NCI-H2171 treated with DMSO at 0.1 percent for 48 hours (cell line): ENCODE measurements at regions not wholly inside any gene's neighbourhood (a gene's known extent, or its start where the extent isn't known, plus 50 kb on each side); places are given as distances from the start of the nearest gene placed in this dataset.
A peak's percentile ranks its signal among the peaks of the same experiment; 100 is the strongest.
"Not testable (repeated sequence)": the region's sequence is repeated elsewhere in the genome, so short reads cannot be mapped to it uniquely, and the experiment has no call there.

Experiments
- DNase-seq: peaks from one replicate; lab custom pipeline; 2025; lab: John Stamatoyannopoulos, UW

DNA sequence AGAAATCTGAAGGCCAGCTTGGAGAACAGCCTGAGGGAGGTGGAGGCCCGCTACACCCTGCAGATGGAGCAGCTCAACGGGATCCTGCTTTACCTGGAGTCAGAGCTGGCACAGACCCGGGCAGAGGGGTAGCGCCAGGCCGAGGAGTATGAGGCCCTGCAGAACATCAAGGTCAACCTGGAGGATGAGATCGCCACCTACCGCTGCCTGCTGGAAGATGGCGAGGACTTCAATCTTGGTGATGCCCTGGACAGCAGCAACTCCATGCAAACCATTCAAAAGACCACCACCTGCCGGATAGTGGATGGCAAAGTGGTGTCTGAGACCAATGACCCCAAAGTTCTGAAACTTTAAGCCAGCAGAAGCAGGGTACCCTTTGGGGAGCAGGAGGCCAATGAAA is 318.4 kb downstream of the ZFHX3 start:
- DNase-seq = not testable (repeated sequence)

DNA sequence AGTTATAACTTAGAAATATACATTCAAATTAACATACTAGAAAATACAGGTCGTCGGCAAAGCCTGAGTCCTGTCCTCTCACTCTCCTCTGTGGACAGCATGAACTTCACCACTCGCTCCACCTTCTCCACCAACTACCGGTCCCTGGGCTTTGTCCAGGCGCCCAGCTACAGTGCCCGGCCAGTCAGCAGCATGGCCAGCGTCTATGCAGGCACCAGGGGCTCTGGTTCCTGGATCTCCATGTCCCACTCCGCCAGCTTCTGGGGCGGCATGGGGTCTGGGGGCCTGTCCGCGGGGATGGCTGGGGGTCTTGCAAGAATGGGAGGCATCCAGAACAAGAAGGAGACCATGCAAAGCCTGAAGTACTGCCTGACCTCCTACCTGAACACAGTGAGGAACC is 319.4 kb downstream of the ZFHX3 start:
- DNase-seq = no peak

DNA sequence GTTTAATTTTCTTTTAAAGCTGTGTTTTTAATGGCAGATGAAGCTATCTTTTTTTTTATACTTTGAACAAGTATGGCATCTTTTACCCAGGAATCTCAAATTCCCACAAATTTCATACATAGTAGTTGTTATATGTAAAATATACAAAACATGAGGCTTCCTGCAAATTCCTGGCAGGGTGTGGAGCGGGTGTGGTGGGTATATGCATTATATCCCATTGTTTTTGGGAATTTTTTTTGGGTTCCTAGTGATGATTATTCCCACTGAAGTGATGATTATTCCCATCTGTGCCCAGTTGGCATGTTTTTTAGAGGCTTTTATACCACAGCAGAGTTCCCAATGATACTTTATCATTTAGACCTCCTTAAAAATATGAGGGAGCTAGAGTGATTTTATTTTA is 320.4 kb downstream of the ZFHX3 start:
- DNase-seq = no peak

DNA sequence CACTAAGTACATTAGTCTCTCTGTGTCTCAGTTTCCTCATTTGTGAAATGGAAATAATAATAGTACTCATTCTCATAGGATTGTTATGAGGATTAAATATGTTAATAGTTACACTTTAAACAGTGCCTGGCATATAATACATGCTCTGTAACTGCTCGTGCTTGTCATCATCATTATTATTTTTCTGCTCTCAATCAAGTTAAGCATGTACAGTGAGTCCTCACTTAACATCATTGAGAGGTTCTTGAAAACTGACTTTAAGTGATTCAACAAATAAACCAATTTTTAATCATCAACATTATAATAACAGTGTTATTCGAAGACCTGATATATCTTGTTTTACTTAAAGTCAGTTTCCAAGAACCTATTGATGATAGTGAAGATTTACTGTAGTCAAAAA is 322.3 kb downstream of the ZFHX3 start:
- no peak for DNase-seq

DNA sequence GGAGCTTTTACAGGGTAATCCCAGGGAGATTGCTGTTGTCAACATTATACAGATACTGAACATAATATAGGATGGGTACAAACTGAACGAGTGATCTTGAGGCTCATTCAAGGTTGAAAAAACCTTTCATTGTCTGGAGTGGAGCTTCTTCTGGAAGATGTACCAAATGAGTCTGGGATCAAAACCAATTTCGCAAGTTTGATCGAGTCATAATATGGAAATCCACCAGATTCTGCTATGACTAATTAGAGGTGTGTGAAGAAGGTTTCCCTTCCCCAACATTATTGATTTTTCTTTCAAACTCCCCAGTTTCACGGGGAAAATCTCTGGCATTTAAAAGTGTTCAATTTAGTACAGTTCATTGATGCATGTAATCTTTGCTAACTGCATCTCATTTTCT is 324.1 kb downstream of the ZFHX3 start:
- no peak for DNase-seq

DNA sequence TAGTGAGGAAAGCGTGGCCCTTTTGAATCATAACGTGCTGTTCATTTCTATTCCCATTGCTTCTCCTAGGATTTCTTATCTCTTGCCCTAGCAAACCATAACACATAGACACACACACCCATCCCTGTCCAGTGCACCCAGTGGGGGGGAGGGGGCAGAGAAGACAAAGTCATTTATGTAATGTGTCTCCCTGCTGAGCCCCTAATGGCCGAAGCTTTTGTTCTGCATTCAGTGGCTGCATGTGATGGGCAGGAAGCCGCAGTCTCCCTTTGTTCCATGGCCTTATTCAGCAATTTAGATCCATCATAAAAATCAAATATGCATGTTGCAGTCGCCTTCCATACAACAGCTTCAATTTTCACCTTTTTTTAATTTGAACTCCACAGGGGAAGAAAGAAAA is 325.4 kb downstream of the ZFHX3 start:
- no peak for DNase-seq

DNA sequence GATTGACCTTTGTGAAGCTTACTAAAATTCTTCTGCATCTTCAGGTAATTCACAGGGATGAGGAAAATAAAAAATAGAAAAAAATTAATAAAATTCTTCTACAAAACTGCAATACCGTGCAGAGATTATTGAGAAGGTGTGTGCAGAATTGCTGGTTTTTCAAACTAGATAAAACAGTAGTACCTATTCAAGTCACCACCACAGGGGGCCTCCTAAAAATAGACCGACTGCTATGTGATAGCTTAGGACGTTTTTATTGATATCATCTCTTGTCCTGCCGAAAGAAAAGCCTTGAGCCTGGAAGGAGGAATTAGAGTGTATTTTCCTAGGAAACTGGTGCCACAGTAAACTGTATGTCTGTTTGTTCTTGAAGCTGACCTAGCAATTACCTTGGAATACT is 325.9 kb downstream of the ZFHX3 start:
- no peak for DNase-seq

DNA sequence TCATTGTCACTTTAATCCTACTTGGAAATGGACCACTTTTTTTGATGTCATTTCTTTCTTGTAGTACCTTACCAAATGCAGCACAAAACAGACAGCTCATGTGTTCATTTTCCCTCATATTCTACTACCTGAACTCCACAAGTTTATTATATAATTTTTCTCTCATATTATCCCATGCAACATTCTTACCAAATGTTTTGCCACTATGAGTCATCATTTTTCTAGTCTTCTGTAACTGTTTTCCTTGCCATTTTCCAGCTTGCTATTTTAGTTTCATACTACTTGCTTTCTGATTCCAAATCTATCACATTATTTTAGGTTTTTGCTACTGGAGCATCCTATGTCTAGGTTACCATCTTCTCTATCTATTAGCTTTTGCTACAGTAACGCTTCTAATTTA is 332.7 kb downstream of the ZFHX3 start:
- DNase-seq = no peak

DNA sequence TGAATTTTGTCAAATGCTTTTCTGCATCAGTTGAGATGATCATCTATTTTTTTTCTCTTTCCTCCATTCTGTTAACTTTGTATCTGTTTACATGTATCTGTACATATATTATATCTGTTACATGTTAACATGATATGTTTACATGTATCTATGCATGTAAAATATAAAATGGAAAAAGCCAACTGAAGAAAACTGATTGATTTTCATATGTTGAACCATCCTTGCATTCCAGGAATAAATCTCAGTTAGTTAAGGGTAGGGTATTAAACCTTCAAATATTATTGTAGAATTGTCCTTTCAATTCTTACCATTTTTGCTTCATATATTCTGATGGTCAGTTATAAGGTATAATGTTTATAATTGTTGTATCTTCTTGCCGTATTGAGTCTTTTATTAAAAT is 336.1 kb downstream of the ZFHX3 start:
- DNase-seq = no peak

DNA sequence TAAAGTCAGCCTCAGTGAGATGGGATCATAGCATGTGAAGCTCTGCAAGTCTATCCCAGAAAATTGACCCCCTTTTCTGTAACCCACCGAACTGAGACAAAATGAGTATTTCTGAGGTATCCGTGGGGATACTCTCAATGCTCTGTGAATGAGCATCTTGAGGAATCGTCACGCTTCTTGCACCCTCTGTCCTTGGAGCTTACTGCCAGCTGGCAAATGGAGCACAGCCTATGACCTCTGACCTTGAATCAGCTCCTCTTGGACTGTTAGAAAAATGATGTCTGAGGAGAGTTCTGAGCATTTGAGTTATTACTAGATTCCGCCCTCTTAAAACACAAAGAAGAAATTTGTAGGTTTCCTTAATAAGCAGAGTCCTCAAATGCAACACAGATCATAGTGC is 342.1 kb downstream of the ZFHX3 start:
- no peak for DNase-seq

DNA sequence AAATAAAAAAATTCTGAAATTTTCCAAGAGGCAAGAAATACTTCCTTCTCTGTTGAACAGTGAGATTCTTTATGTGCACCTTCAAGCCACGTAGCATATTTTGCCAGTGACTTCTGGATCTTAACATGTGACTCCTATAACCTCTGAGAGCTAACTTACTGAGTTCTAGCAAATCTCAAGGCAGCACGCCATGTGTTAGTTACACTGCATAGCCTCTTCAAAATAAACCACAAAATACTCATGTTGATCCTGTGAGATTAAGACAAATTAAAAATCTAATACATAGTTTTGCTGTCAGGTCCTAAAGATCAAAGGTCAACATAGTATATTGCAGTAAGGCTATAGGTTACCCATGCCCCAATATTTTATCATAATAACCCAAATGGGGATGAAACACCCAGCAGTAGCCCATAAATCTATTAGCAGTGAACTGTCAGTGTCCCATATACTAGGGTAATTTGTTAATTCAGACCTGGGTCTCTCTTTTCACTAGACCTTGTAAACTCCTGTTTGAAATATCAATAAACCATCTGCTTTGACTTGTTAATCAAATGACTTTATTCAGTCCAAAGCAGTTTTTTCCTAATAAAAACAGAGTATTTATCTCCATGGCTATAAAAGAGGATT is 343.1 kb downstream of the ZFHX3 start:
- no peak for DNase-seq

DNA sequence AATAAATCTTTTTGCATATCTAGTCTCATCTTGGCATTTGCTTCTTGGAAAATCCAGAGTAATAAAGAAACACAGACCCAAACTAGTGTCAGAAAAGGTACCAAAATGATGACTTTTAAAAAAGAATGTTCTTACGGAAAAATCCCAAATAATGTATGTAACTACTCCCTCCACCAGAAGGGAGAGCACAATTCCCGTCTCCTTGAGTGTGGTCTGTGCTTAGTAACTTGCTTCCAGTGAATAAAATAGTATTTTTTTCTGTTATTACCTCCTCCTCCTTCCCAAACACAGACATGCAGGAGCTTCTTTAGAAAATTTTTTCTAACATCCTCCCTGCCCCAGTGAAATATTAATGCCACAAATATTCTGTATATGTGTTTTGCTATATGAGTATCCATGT is 358.1 kb downstream of the ZFHX3 start:
- DNase-seq = no peak

DNA sequence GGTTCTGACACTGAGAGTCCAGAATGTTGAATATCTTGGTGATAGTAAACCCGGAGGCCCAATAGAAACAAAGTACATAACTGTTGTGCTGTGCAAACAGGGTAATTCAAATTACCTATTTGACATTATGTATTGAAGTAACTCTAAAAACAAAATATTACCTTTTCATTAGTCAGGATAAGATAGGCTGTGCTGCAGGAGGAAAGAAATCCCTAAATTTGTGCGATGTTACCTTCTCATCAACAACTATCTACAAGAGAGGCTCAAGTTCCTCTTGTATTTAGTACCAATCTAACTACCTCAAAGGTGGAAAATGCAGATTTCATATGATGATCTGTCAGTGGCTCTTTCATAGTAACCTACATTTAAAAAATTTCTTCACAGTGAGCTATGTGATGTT is 367.2 kb downstream of the ZFHX3 start:
- DNase-seq = no peak

DNA sequence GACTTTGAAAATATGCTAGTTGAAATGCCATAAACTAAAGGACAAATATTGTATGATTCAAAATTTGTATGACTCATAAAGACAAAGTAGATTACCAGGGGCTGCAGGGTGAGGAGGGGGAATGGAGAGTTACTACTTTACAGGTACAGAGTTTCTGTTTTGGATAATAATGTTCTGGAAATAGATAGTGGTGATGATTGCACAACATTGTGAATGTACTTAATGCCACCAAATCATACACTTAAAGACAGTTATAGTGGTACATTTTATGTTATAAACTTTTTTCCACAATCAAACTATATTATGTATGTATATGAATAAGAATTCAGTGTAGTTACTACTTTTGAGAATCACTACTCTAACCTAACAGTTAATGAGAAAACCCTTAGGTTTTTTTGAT is 368.1 kb downstream of the ZFHX3 start:
- DNase-seq = no peak

DNA sequence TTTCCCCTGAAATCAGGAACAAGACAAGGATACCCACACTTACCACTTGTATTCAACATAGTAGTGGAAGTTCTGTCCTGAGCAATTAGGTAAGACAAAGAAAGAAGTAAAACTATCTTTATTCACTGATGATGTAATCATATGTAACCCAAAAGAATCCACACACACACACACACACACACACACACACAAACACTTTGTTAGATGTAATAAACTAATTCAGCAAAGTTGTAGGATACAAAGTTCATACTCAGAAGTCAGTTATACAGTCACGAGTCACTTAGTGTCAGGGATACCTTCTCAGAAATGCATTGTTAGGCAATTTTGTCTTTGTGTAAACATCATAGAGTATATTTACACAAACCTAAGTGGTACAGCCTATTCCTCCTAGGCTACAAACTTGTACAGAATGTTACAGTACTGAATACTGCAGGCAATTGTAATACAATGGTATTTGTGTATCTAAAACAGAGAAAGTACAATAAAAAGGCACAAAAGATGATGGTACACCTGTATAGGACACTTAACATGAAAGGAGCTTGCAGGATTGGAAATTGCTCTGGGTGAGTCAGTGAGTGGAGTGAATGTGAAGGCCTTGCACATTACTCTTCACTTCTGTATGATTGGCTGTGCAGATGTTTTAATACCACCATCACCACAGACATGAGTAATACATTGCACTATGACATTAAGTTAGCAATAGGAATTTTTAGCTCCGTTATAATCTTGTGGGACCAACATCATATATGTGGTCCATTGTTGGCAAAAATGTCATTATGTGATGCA is 370.1 kb downstream of the ZFHX3 start:
- DNase-seq = no peak

DNA sequence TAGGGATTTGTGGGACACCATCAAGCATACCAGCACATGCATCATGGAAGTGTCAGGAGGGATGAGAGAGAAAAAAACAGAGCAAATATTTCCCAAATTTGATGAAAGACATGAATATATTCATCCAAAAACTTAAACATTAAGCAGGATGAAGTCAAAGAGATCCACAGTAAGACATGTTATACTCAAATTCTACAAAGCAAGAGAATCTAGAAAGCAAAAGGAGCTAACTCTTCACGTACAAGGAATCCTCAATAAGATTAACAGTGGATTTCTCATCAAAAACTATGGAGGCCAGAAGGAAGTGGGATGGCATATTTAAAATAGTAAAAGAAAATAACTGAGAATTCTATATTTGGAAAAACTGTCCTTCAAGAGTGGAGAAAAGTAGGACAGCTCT is 374.8 kb downstream of the ZFHX3 start:
- peak; percentile 14 for DNase-seq

DNA sequence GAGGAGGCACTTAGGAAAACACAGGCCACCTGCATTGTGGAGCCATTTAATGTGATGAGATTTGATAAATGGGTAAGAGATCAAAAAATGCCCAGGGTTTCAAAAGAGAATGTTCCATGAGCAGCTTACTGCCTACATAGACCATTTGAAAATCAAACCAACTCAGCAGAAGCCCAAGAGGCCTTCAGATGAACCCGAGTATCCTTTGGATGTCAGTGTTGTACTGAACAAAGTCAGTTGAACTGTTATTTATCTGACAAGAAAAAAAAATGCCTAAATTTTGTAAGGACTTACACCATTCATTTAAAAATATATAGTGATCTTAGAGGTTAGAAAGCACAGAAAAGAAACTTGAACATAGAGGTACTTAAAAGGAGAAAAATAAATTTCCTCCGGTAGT is 381.7 kb downstream of the ZFHX3 start:
- DNase-seq = no peak

DNA sequence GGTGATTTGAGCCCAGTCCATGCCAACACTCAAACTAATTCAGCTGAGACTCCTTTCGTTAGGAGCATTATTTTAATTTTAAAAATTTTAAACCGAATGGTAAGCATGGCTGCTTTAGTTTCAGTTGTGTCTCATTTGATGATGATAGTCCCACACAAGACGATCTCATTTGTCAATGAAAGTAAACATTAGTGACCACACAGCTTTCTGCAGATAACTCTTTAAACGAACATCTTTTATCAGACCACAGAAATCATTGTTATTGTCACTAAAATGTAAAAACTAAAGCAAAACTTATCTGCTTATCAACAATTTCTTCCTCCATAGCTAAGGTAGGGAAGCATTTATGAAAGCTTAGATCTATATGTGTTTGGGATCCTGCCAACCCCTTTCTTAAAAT is 382.2 kb downstream of the ZFHX3 start:
- no peak for DNase-seq

DNA sequence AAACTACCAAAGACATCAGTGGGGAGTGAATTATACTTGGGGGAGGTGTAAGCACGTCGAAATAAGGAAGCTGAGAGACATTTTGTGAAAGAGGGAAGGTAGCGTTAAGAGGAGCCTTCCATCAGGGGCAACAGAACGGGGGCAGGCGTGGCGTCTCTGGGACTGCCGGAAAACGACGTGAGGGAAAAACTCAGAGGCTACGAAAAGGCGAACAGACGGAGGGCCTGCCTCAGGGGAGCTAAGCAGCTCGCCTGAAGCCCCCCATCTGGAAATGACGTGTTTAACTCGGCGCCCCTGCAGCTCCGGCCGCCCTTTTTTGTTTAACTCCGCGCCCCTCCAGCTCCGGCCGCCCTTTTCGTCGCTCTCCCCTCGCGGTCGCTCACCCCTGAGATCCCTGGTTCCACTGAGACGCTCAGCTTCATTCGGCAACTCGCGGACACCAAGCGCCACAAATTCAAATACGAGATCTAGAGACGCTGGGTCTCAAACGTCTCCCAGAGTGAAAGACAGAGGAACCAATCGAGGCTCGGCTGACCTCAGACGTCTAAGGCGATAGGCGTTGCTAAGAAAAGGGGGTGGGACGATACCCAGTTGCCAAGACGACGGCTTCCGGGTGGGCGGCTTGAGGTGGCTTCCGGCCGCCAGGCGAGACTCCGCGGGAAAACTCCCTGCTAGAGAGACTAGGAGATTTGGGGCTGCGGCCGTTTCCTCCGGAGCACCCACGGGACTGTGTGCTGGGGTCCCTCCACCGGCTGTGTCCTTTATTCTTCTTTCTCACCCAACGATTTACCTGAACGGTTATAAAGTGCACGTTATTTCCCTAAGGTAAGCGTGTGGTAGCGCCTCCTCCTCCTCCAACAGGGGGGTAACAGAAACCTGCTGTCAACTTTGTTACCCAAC is 383.2 kb downstream of the ZFHX3 start:
- DNase-seq = peak; percentile 98

DNA sequence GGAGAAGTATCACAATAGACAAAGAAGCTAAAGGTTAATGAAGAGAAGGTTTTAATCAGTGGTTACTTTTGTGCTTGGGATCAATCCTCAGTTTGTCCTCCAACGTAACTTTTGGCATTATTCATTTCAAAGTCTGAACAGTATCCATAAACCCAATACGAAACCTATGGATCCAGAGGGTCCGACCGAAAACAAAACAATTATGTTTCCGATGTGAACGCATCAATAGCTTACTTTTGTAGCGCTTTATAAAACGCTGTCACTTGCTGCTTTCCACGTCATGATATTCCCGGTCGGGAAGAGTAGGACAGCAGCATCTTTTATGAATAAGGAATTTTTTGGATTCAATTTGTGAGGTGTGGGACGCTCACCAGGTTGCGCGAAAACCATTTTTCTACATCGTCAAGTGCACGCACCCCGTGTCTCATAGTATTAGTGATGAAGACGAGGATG is 383.8 kb downstream of the ZFHX3 start:
- DNase-seq = peak; percentile 19

DNA sequence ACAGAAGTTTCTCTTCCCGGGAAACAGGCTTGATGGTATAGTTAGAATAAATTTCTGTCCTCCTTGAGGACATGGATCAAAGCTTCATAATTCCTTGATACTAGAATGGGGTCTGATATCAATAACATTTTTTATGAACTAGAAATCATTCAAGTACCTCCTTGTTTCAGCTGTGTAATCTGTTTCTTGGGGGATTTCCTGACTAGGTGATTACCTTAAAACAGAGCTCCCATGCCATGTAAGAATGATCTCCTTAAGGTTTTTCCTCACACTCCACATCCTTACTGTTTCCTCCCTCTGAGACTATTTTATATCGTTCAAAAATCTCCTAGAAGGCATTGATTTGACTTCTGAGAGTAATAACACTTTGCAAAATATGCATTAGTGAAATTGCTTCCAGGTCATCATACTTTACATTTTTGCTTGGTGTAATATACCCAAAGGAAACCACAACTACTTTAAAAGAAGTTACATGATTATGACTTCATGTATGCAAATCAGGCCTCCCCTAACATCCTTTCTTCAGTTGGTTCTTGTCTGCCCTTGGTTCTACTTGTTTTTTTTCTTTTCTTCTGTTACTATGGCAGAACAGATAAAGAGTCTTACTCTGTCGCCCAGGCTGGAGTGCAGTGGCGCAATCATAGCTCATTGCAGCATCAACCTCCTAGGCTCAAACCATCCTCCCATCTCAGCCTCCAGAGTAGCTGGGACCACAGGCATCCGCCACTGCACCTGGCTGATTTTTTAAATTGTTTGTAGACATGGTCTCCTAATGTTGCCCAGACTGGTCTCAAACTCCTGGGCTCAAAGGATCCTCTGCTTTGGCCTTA is 388.8 kb downstream of the ZFHX3 start:
- no peak for DNase-seq

DNA sequence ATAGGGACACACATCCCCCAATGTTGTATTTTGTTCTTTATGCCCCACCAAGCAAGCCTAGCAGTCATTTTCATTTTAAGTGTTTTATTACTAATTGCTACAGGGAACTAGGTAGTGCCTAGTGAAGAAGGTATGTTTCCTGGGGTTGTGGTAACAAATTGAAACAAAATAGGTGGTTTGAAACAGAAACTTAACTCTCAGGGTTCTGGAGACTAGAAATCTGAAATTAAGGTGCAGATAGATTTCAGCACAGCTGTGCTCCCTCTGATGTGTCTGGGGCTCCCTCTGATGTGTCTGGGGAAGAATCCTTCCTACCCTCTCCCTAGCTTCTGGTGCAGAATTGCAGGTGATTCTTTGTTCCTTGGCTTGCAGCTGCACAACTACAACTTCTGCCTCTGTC is 390.1 kb downstream of the ZFHX3 start:
- no peak for DNase-seq
